Fibroblast of villous mesenchyme (primary cell): ENCODE measurements at regions not wholly inside any gene's neighbourhood (a gene's known extent, or its start where the extent isn't known, plus 50 kb on each side); places are given as distances from the start of the nearest gene placed in this dataset.
"Not testable (repeated sequence)": the region's sequence is repeated elsewhere in the genome, so short reads cannot be mapped to it uniquely, and the experiment has no call there.

Source experiments
- DNase-seq: peaks from one replicate; pipeline ENCODE4 v3.0.0-alpha.2; 2010; ENCODE audit warnings: low read depth
- H3K4me3 ChIP-seq: 2 replicates; pipeline ENCODE4 v1.5.1; 2011; ENCODE audit warnings: low read depth, mild to moderate bottlenecking, low read length
- TF ChIP-seq, protein P1 (sequence below): IDR thresholded peaks from 2 replicates; pipeline ENCODE4 v1.5.1; 2012; ENCODE audit warnings: low read depth, mild to moderate bottlenecking, low read length; ENCODE audit not compliant: insufficient read depth

- TF ChIP-seq, protein P1, sequence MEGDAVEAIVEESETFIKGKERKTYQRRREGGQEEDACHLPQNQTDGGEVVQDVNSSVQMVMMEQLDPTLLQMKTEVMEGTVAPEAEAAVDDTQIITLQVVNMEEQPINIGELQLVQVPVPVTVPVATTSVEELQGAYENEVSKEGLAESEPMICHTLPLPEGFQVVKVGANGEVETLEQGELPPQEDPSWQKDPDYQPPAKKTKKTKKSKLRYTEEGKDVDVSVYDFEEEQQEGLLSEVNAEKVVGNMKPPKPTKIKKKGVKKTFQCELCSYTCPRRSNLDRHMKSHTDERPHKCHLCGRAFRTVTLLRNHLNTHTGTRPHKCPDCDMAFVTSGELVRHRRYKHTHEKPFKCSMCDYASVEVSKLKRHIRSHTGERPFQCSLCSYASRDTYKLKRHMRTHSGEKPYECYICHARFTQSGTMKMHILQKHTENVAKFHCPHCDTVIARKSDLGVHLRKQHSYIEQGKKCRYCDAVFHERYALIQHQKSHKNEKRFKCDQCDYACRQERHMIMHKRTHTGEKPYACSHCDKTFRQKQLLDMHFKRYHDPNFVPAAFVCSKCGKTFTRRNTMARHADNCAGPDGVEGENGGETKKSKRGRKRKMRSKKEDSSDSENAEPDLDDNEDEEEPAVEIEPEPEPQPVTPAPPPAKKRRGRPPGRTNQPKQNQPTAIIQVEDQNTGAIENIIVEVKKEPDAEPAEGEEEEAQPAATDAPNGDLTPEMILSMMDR, result no peak
- H3K4me3 ChIP-seq, result no peak overlapping the region
- DNase-seq, result no peak
Observed at GRCh38 chr5:108472237-108472636, 90.3 kb upstream of the FBXL17 start.

DNA sequence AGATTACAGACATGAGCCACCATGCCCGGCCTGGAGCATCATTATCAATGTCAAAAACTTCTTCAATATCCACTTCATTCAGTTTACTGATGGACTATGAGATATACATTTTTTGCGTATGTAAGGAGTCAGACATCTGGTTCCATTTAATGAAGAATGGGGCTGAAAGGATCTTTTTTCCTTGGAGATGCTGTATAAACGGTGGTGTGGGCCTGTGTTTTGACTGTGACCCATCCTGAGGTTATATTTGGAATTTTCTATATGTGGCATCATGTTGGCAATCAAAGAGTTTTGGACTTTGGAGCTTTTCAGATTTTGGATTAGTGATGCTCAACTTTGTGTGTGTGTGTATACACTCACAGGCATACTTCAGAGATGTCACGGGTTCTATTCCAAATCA lies 85.7 kb upstream of the FBXL17 start:
- no peak overlapping the region for H3K4me3 ChIP-seq
- TF ChIP-seq, protein P1, result no peak
- DNase-seq, result no peak

DNA sequence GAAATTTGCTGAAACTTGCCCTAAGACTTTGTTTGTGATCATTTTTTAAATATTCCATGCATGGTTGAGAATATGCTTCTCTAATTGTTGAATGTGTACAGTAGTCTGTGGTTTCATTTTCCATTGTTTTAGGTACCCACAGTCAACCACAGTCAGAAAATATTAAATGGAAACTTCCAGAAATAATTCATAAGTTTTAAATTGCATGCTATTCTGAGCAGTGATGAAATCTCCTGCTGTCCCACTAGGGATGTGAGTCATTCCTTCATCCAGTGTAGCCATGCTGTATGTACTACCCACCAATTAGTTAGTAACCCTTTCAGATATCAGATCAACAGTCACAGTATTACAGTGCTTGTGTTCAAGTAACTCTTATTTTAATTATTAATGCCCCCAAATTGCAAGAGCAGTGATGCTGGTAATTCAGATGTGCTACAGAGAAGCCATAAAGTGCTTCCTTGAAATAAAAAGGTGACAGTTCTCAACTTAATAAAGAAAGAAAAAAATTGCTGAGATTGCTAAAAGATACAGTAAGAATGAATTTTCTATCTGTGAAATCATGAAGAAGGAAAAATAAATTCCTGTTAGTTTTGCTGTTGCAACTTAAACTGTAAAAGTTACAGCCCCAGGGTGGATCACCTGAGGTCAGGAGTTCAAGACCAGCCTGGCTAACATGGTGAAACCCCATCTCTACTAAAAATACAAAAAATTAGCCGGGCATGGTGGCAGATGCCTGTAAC lies 79.9 kb upstream of the FBXL17 start:
- peak; percentile 35 for DNase-seq
- no peak overlapping the region for H3K4me3 ChIP-seq
- TF ChIP-seq, protein P1, result no peak

DNA sequence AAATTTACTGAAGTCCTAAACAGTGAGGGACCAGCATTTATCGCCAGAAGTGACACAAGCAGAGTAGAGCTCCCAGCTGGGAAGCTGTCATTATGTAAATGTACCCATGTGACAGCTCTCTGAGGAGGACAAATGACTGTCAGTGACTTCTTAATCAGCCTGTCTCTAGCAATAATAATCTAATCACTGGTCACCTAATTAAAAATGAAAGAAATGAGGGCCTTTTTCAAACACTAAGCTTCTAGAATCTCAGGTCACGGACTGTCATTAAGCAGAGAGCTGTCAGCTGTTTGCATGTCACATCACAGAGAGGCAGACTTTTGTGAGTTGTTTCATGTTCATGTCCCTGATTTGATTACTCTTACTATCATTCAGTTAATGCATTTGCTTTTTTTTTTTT lies 77.9 kb upstream of the FBXL17 start:
- DNase-seq, result no peak
- H3K4me3 ChIP-seq, result no peak overlapping the region
- TF ChIP-seq, protein P1, result no peak

DNA sequence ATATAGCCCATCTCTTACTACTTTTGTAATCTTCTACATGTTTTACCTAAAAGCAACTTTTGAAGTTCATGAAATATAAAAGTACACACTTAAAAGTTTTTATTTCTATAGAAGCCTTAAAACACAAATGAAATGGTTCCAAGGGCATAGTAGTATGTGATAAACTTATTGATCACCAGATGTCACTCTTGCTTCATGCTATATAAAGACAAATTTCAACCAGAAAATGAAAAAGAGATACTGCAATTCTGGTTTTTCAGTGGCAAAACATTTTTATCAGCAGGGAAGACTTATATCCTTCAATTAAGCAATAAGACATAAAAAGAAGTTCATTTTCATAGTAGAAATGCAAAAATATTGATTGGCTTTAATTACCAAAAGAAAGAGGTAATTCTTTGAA lies 69.4 kb upstream of the FBXL17 start:
- no peak overlapping the region for H3K4me3 ChIP-seq
- DNase-seq, result no peak
- TF ChIP-seq, protein P1, result no peak

- H3K4me3 ChIP-seq, DNase-seq: not testable (repeated sequence)
Observed at GRCh38 chr5:108444130-108444529, 62.2 kb upstream of the FBXL17 start.

DNA sequence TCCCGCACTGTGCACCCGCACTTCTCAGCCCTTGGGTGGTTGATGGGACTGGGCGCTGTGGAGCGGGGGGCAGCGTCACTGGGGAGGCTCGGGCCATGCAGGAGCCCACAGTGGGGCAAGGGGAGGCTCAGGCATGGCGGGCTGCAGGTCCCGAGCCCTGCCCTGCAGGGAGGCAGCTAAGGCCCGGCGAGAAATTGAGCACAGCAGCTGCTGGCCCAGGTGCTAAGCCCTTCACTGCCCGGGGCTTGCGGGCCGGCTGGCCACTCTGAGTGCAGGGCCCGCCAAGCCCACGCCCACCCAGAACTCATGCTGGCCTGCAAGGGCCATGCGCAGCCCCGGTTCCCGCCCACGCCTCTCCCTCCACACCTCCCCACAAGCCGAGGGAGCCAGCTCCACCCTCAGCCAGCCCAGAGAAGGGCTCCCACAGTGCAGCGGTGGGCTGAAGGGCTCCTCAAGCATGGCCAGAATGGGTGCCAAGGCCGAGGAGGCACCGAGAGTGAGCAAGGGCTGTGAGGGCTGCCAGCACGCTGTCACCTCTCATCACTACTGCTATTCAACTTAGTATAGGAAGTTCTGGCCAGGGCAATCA lies 60.3 kb upstream of the FBXL17 start:
- DNase-seq, H3K4me3 ChIP-seq: not testable (repeated sequence)

- no peak for DNase-seq
- no peak overlapping the region for H3K4me3 ChIP-seq
- TF ChIP-seq, protein P1, result no peak
Observed at GRCh38 chr5:108437425-108437824, 55.5 kb upstream of the FBXL17 start.
